Activated CD8-positive, alpha-beta T cell treated with anti-CD3 and anti-CD28 coated beads for 36 hours (primary cell): ENCODE measurements at regions not wholly inside any gene's neighbourhood (a gene's known extent, or its start where the extent isn't known, plus 50 kb on each side); places are given as distances from the start of the nearest gene placed in this dataset.

Source experiments
- ATAC-seq: fragments of 200-7000 bp; cut with Tn5 transposase; one replicate; pipeline ENCODE4 v1.10.0; 2021; ENCODE audit warnings: mild to moderate bottlenecking, moderate library complexity
- CTCF ChIA-PET: fragments of 350-600 bp; sonication (Branson Sonifier 250); formaldehyde crosslinking; loops from one replicate; lab custom pipeline; 2021; ENCODE audit warnings: antibody characterized with exemption; lab: Charles Lee
- POLR2A ChIA-PET: fragments of 350-600 bp; sonication (Branson Sonifier 250); formaldehyde crosslinking; loops from one replicate; lab custom pipeline; 2021; ENCODE audit warnings: antibody characterized with exemption; lab: Charles Lee
- DNase-seq: peaks from one replicate; pipeline ENCODE4 v3.0.0-alpha.2; 2020
- H3K27ac Mint-ChIP-seq: one replicate; pipeline ENCODE4 v1.8.0; 2021; ENCODE audit warnings: mild to moderate bottlenecking, mixed read lengths
- H3K27me3 Mint-ChIP-seq: one replicate; pipeline ENCODE4 v1.8.0; 2021; ENCODE audit warnings: mixed read lengths
- H3K36me3 Mint-ChIP-seq: one replicate; pipeline ENCODE4 v1.8.0; 2021; ENCODE audit warnings: low read depth, mixed read lengths
- H3K4me1 Mint-ChIP-seq: one replicate; pipeline ENCODE4 v1.8.0; 2021; ENCODE audit warnings: low read depth, mixed read lengths
- H3K4me3 Mint-ChIP-seq: one replicate; pipeline ENCODE4 v1.8.0; 2021; ENCODE audit warnings: mild to moderate bottlenecking, moderate library complexity, mixed read lengths
- H3K9me3 Mint-ChIP-seq: one replicate; pipeline ENCODE4 v1.8.0; 2021; ENCODE audit warnings: mixed read lengths
- intact Hi-C: fragments of 100-400 bp; cut with micrococcal nuclease; formaldehyde crosslinking; loops from one replicate; pipeline ENCODE4 v1.10.0; 2022
- TF ChIP-seq, protein P1 (sequence below): fragments of 200-600 bp; IDR thresholded peaks from one replicate; pipeline ENCODE4 v1.8.0; 2022; ENCODE audit warnings: antibody characterized with exemption, mild to moderate bottlenecking

DNA sequence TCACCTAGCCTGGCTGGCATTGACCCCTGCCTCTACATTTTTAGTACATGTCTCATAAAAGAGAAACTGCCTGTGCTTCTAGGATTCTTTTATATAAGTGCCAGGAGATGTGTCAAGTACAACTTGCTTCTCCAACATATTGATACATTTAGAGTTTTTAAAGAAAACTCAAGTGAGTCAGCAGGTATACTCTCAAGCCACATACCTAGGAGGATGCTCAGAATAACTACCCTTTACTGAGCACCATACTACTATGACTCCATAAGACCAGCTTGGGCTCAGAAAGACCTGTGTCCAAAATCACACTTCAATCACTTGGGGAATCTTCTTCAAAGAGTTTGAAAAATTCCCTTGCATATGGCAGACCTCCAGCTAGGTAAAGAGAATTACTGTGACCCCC is 389.8 kb upstream of the SLC24A2 start:
- H3K9me3 Mint-ChIP-seq = no peaks in the 10 kb centered on the region
- ChIA-PET CTCF (no interaction called here), POLR2A (no interaction called here)
- ATAC-seq (no peak), DNase-seq (no peak)
- peaks cover 1% of the 10 kb centered on the region for H3K27me3 Mint-ChIP-seq
- no peaks in the 10 kb centered on the region for H3K4me1 Mint-ChIP-seq
- no peak overlapping the region for H3K4me3 Mint-ChIP-seq
- no peaks in the 10 kb centered on the region for H3K36me3 Mint-ChIP-seq
- H3K27ac Mint-ChIP-seq = no peak overlapping the region
- TF ChIP-seq, protein P1, sequence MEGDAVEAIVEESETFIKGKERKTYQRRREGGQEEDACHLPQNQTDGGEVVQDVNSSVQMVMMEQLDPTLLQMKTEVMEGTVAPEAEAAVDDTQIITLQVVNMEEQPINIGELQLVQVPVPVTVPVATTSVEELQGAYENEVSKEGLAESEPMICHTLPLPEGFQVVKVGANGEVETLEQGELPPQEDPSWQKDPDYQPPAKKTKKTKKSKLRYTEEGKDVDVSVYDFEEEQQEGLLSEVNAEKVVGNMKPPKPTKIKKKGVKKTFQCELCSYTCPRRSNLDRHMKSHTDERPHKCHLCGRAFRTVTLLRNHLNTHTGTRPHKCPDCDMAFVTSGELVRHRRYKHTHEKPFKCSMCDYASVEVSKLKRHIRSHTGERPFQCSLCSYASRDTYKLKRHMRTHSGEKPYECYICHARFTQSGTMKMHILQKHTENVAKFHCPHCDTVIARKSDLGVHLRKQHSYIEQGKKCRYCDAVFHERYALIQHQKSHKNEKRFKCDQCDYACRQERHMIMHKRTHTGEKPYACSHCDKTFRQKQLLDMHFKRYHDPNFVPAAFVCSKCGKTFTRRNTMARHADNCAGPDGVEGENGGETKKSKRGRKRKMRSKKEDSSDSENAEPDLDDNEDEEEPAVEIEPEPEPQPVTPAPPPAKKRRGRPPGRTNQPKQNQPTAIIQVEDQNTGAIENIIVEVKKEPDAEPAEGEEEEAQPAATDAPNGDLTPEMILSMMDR = no peak
- intact Hi-C loops = no loop called here

DNA sequence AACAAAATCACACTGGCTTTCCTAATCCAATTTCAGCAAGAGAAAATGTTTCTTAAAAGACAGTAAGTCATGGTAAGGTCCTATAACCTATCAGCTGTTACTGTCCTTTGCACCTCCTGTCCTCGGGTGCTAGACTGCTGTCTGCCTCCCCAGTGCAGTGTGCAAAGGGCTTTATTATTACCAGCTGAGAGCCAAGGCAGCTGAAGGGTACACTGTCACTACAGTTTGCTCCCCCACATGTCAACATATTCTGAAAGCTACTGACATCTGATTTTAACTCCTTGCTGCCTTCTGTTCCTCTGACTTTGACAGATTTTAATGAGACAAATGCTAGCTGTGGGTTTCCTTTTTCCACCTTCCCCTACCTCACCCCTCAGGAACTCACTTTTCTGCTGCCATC is 389.4 kb upstream of the SLC24A2 start:
- CTCF ChIA-PET = no interaction called here
- no peak for DNase-seq
- POLR2A ChIA-PET = no interaction called here
- H3K4me3 Mint-ChIP-seq = no peak overlapping the region
- ATAC-seq = no peak
- no peaks in the 10 kb centered on the region for H3K36me3 Mint-ChIP-seq
- H3K9me3 Mint-ChIP-seq = no peaks in the 10 kb centered on the region
- no peak overlapping the region for H3K27ac Mint-ChIP-seq
- H3K27me3 Mint-ChIP-seq = peaks cover 1% of the 10 kb centered on the region
- H3K4me1 Mint-ChIP-seq = no peaks in the 10 kb centered on the region
- TF ChIP-seq, protein P1 = no peak
- intact Hi-C loops = no loop called here

GRCh38 chr9:20170122-20170521 is 381.3 kb upstream of the SLC24A2 start:
- H3K27ac Mint-ChIP-seq = no peak overlapping the region
- ATAC-seq = no peak
- intact Hi-C loops = no loop called here
- no peaks in the 10 kb centered on the region for H3K4me1 Mint-ChIP-seq
- DNase-seq = no peak
- TF ChIP-seq, protein P1 = no peak
- peaks cover 17% of the 10 kb centered on the region for H3K36me3 Mint-ChIP-seq
- POLR2A ChIA-PET = no interaction called here
- H3K9me3 Mint-ChIP-seq = peaks cover 41% of the 10 kb centered on the region
- no peak overlapping the region for H3K4me3 Mint-ChIP-seq
- no peaks in the 10 kb centered on the region for H3K27me3 Mint-ChIP-seq
- CTCF ChIA-PET = no interaction called here

GRCh38 chr9:20152151-20152725 is 363.4 kb upstream of the SLC24A2 start:
- no peaks in the 10 kb centered on the region for H3K27me3 Mint-ChIP-seq
- ATAC-seq (no peak), DNase-seq (no peak)
- intact Hi-C loops = no loop called here
- TF ChIP-seq, protein P1 = no peak
- H3K4me1 Mint-ChIP-seq = no peaks in the 10 kb centered on the region
- H3K36me3 Mint-ChIP-seq = no peaks in the 10 kb centered on the region
- ChIA-PET POLR2A (no interaction called here), CTCF (interaction anchor here (0.8 to 1.6 kb wide), 2 partner anchors 9 to 12 kb away, joined by 3 to 6 read pairs; no protein-coding TSS in a partner anchor)
- no peak overlapping the region for H3K4me3 Mint-ChIP-seq
- H3K27ac Mint-ChIP-seq = no peak overlapping the region
- H3K9me3 Mint-ChIP-seq = no peaks in the 10 kb centered on the region

DNA sequence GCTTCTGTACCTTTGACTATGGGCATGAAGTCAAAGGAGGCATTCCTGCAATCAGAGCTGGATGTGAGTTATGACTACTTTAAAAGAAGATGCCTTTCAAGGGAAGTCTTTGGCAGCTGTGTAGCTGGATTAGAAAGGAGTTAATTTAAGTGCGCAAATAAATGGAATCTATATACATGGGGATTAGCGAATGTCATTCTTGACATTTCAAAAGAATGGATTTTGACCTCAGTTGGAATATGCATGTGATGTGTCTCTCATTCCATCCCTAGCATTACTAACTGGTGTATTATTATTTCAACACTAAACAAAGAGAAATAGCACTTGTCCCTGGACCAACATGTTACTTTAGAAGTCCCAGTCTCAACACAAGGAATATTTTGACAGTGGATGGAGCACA is 359.6 kb upstream of the SLC24A2 start:
- POLR2A ChIA-PET = interaction anchor here (0.8 kb wide), 1 partner anchor 8 kb away, joined by 3 read pairs; no protein-coding TSS in a partner anchor
- Mint-ChIP-seq H3K27me3 (peaks cover 3% of the 10 kb centered on the region), H3K4me3 (no peak overlapping the region), H3K4me1 (peaks cover 6% of the 10 kb centered on the region), H3K36me3 (no peaks in the 10 kb centered on the region), H3K27ac (no peak overlapping the region), H3K9me3 (no peaks in the 10 kb centered on the region)
- ATAC-seq = no peak
- TF ChIP-seq, protein P1 = no peak
- intact Hi-C loops = no loop called here
- CTCF ChIA-PET = no interaction called here
- no peak for DNase-seq
